GM21381 (cell line): ENCODE measurements at regions not wholly inside any gene's neighbourhood (a gene's known extent, or its start where the extent isn't known, plus 50 kb on each side); places are given as distances from the start of the nearest gene placed in this dataset.

Source experiments
- ATAC-seq: cut with Tn5 transposase; IDR thresholded peaks from one replicate; pipeline ENCODE4 v1.9.1; 2021; ENCODE audit warnings: mild to moderate bottlenecking, moderate library complexity; ENCODE audit not compliant: unreplicated experiment

DNA sequence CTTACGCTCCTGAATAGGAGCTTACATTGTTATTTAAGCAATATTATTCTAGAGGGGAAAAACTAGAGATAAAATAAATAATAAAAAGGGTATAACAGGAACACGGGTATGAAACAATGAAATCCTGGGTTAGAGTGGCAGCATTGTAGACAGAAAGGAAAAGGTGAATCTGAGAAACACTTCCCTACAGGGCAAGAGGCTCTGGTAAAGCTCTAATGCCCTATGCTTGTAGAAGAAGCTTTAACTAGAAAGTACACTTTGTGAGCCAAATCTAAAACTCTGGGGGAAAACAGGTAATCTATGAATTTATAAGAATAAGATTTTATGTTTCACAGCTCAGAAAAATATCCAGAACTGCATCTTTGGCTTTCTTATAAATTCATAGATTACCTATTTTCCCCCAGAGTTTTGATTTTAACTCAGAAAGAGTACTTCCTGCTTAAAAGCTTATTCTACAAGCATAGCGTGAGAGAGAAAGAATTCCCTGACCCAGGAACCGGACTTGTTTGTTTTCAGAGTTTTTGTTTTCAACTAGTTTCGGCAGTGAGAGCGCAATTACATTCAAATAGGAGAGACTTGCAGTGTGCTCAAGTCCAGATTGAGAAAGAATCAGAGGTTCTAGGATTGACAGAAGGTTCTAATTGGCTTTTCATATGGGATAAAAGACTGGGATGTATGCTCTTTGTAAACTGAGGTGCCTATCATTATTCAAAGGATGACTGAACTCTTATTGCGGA, 651.0 kb upstream of the RORB start:
- no peak for ATAC-seq

GRCh38 chr9:73847536-73847935, 649.6 kb upstream of the RORB start:
- no peak for ATAC-seq

DNA sequence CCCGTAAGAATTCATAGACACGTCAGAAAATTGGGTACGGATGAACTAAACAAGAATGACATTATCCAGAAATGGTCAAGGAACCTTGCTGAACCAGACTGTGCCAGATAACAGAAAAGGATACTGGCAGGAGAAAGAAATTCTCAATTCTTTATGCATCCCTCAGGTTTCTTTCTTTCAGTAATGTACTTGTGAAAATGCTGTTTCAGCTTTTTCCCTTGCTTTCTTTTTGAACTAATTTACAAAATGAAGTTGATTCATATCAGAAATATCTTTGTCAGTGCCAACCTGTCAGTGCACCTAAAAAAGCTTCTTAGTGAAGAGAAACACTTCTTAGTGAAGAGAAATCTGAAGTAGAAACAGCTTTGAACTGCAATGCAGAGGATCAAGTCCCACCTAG, 643.6 kb upstream of the RORB start:
- no peak for ATAC-seq

DNA sequence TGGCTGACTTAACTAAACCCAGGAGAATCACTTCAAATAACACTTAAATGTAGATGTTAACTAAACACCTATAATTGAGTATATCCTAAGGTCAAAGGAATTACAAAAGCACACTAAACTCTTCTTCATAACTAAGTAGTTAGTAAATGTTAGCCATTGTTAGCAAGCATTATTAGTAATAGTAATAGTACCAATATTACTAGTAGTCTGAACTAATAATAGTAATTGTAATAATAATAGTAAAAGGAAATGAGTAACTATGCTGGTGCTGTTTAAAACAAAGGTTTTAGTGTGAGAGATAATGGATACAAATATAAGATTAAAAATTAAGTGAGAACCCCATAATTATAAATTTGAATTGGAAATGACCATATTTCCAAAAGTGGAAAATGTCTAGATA, 641.9 kb upstream of the RORB start:
- ATAC-seq: no peak

DNA sequence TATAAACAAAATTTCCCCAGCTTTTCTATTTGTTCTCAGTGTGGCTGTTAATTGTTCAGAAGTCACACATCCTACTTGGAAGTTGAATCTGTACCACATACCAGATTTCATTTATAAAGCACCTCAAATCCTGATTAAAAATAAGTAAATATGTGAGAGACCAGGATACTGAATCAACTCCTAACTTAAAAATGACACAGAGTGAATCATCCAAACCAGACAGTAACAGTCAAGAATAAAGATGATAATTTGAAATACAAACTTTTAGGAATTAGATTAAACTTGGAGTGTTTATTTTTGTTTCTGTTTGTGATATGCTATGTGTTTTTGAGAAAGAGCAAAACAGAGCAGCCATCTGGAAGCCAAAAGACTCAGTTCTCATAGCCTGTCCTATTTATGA, 633.2 kb upstream of the RORB start:
- no peak for ATAC-seq

DNA sequence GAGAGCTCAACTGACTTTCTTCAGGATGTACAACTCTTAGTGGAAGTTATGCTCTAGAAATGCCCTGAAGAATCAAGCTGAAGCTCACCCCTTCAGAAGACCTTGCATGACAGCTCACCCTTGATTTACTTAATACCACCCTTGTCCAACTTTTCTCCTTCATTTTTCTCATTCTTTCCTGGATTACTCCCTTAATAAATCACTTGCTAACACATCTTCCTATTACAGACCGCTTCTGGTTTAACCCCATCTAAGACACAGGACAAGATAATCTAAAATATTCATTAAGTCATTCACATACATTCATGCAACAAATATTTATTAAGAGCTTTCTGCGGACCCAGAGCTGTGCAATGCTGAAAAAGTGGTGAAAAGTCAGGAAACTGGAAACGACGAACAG, 630.7 kb upstream of the RORB start:
- no peak for ATAC-seq

- ATAC-seq: peak; percentile 99
Measured at GRCh38 chr9:73869264-73869663, 627.9 kb upstream of the RORB start.

DNA sequence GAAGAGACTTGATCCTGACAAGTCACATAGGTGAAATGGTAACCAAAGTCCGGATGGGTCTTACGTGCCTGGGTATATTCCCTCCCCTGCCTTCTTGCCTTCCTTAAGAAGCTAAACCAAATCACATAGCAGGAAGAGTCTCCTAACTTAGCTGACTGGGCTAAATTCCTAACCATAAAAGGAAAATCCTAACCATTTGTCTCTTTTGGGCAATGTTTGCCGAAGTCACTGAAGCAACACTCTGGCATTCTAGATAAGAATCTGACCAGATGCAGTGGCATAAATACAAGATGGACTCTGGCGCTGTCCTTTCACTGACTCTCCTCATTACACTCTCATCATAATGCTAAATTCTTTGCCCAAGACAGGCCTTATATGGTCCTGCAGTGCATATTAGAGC, 625.5 kb upstream of the RORB start:
- ATAC-seq: no peak

DNA sequence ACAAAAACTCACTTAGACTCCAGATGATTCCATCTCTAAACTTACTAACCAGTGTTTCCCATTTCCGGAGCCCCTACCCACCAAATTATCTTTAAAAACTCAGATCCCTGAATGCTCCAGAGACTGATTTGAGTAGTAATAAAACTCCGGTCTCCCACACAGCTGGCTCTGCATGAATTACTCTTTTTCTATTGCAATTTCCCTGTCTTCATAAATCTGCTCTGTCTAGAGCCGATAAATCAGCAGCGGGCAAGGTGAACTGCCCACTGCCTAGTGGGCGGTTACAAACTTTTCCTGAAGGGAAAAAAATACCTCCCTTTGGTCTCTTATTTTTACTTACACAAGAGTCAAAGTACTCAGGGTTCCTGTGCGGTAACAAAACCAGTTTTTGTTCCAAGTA, 624.4 kb upstream of the RORB start:
- ATAC-seq: no peak

DNA sequence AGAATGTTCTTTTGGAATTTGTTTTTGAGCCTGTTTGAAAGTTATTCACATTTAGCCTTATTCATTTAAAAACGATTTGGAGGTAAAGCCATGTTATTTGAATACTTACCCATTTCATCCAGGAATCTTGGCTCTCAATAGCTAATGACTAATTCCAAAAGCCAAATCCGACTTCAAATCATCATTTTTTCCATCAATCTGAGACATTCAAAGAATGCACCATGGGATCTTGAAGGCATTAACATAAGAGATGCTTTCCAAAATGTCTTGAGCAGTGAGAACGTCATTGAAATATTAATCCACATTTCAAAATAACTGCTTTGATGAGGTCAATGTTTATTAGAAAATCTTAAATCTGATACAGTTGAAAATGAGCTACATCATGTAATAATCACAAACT, 617.0 kb upstream of the RORB start:
- no peak for ATAC-seq

DNA sequence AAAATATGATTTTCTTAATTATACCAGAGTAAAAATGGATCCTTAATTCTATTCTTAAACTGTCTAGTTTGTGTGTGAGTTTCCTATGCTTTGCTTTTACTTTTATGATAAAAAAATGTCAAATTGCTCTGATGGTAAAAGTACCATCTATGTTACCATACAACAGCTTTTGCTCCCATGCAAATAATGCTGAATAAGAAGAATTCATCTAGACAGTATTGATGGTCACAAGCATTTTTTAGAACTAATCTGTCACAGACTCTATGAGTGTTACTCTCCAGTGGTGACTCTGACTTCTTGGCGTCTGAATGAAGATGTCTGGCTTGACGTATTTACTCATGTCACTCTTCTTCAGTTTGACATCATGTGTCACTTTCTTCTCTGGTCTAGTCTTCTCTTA, 608.1 kb upstream of the RORB start:
- ATAC-seq: no peak

DNA sequence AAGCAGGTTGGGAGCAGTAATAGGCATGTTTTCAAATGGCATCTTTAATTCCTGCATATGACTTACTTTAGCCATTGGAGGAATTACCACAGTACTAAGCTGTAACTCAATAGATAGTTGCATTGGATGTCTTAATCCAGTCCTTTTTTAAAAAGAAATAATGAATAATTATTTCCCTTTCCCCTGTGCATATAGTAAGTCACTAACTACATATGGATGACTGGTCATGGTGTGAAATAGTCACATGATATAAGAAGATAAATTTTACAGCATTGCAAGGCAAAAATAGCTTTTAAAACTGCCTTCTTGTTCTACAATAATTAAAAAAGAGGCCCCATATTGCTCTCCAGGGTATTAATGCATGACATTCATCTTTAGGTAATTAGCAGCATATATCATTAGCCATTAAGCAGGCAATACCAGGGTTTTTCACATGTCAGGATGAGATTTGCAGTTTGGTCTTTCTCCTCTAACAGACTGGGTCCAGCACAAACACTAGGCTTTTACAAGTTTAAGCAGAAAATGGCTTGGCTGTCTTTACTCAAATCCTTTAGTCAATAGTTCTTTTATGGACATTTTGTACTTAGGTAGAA, 606.4 kb upstream of the RORB start:
- no peak for ATAC-seq

DNA sequence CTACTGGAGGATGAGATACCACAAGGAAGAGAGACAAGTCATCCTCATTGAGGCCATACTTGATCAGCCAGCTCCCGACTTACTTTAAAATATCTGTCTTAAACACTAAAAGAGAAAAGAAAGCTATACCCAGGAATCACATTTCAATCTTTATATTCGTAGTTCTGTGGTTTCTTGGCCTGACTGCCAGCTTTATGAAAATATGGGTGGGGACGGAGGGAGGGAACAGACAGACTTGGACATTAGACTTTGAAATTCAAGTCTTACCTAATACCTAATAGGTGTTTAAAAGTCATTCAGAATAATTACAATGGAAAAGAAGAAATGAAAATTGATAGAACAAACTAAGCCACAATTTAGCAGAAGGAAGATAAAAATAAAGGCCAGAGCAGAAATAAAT, 604.8 kb upstream of the RORB start:
- no peak for ATAC-seq

GRCh38 chr9:73893230-73893629, 603.9 kb upstream of the RORB start:
- no peak for ATAC-seq

- no peak for ATAC-seq
Measured at GRCh38 chr9:73896061-73896460, 601.1 kb upstream of the RORB start.

DNA sequence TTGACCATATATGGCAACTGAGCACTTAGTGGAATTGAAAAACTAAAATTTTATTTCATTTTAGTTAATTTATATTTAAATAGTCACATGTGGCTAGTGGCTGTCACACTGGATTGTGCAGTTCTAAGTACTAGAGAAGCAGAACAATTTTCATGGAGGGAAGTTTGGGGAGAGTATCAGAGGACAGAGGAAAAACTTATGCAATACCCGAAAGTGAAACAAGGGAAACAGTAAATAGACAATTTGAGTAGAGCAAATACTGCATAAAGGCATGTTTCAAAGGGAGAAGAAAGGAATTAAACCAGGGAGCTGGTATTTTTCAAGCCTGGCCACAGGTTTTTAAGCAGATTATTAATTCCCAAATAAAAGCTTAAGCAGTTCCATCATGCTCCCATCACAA, 590.5 kb upstream of the RORB start:
- no peak for ATAC-seq

GRCh38 chr9:73911804-73912203, 585.3 kb upstream of the RORB start:
- no peak for ATAC-seq

DNA sequence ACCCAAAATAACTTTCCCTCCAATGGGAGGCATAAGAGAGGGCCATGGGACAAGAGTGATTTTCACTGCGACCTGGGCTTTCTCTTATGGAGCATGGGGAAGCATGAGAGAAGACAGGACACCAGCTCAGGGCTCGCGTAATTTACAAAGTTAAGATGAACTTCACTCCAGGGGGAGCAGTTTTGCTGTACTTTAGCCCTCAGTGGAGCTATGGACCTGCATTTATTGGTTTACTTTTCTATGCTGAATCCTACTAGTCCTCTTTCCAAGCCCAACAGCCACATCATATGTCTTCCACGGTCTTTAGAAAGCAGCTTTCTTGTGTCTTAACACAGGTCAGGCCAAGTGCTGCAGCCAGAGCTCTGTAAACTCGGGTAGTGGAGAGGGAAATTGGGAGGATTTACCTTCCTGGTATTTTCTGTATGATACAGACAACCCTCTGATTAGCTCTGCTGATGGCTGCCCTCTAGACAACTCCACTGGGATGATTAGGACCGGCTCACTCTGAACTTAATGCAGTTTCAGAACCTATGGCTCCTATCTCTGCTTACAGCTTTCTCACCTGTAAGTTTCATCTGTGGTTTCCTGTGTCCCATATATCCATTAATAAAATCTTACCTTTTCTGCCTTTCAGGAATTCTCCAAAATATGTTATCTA, 581.0 kb upstream of the RORB start:
- no peak for ATAC-seq

- ATAC-seq: no peak
Measured at GRCh38 chr9:73919712-73920111, 577.4 kb upstream of the RORB start.

- ATAC-seq: no peak
Measured at GRCh38 chr9:73923796-73924195, 573.3 kb upstream of the RORB start.

GRCh38 chr9:73951147-73951546, 546.0 kb upstream of the RORB start:
- no peak for ATAC-seq

DNA sequence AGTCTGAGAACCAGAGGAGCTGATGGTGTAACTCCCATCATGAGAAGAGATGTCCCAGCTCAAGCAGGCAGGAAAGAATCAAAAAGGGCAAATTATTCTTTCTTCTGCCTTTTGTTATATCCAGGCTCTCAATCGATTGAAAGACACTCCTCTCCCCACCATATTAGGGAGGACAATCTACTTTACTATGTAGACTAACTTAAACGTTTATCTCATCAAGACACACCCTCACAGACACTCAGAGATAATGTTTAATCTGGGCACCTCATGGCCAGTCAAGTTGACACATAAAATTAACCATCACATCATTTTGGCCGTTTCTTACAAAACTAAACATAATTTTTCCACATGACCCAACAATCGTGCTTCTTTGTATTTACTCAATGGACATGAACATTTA, 534.3 kb upstream of the RORB start:
- no peak for ATAC-seq
